ENCODE measurements at regions not wholly inside any gene's neighbourhood (a gene's known extent, or its start where the extent isn't known, plus 50 kb on each side); places are given as distances from the start of the nearest gene placed in this dataset.

DNA sequence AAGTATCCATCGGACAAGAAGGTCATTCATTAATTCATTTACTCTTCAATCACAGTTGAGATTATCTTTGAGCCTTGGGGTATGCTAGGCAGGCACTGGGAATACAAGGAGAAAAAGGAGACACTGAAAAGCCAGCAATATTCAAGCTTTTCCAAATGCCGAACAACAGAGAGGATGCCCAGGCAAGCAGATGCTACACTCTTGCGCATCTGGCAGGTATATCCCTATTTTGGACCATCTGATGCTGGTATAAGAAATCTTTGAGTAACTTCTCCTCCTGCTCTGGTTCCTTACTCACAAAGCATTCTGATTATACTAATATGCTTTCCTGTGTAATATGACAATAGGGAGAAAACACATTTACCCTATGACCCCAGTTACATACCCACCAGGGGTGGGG, 354.9 kb downstream of the CBLL2 start:
- no peak for TF ChIP-seq POLR2A (IDR thresholded peaks at IDR 0.05)
- TF ChIP-seq, protein P1, sequence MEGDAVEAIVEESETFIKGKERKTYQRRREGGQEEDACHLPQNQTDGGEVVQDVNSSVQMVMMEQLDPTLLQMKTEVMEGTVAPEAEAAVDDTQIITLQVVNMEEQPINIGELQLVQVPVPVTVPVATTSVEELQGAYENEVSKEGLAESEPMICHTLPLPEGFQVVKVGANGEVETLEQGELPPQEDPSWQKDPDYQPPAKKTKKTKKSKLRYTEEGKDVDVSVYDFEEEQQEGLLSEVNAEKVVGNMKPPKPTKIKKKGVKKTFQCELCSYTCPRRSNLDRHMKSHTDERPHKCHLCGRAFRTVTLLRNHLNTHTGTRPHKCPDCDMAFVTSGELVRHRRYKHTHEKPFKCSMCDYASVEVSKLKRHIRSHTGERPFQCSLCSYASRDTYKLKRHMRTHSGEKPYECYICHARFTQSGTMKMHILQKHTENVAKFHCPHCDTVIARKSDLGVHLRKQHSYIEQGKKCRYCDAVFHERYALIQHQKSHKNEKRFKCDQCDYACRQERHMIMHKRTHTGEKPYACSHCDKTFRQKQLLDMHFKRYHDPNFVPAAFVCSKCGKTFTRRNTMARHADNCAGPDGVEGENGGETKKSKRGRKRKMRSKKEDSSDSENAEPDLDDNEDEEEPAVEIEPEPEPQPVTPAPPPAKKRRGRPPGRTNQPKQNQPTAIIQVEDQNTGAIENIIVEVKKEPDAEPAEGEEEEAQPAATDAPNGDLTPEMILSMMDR (IDR thresholded peaks at IDR 0.05): no peak

Measured in body of pancreas (tissue), 4 donors.